WTC11 (cell line): ENCODE measurements at regions not wholly inside any gene's neighbourhood (a gene's known extent, or its start where the extent isn't known, plus 50 kb on each side); places are given as distances from the start of the nearest gene placed in this dataset.

Experiments
- ATAC-seq: fragments of 200-7000 bp; cut with Tn5 transposase; 2 replicates; pipeline ENCODE4 v1.10.0; 2021; ENCODE audit warnings: mild to moderate bottlenecking, moderate library complexity
- CTCF ChIA-PET: fragments of 300-600 bp; sonication (Branson Sonifier 250); formaldehyde crosslinking; loops from one replicate; lab custom pipeline; 2021; ENCODE audit warnings: antibody characterized with exemption; lab: Charles Lee
- POLR2A ChIA-PET: fragments of 350-600 bp; sonication (Branson Sonifier 250); formaldehyde crosslinking; loops from one replicate; lab custom pipeline; 2021; ENCODE audit warnings: antibody characterized with exemption; lab: Charles Lee
- DNase-seq: peaks from one replicate; pipeline ENCODE4 v3.0.0; 2021; ENCODE audit warnings: low spot score
- H3K27ac Mint-ChIP-seq: 2 replicates; pipeline ENCODE4 v1.8.0; 2021; ENCODE audit warnings: mixed read lengths
- H3K27me3 Mint-ChIP-seq: 2 replicates; pipeline ENCODE4 v1.8.0; 2021; ENCODE audit warnings: low read depth, mild to moderate bottlenecking, moderate library complexity, mixed read lengths
- H3K36me3 Mint-ChIP-seq: 2 replicates; pipeline ENCODE4 v1.8.0; 2021; ENCODE audit warnings: mixed read lengths
- H3K4me1 Mint-ChIP-seq: 2 replicates; pipeline ENCODE4 v1.8.0; 2022; ENCODE audit warnings: mixed read lengths
- H3K4me3 Mint-ChIP-seq: 2 replicates; pipeline ENCODE4 v1.8.0; 2021; ENCODE audit warnings: mild to moderate bottlenecking, moderate library complexity, mixed read lengths
- H3K9me3 Mint-ChIP-seq: 2 replicates; pipeline ENCODE4 v1.8.0; 2021; ENCODE audit warnings: mixed read lengths
- ATF1 ChIP-seq: sonication (generic); formaldehyde crosslinking; IDR thresholded peaks from 2 replicates; pipeline ENCODE4 v1.8.1; 2023; ENCODE audit warnings: mild to moderate bottlenecking, moderate library complexity, missing genetic modification reagents
- FOXJ3 ChIP-seq: sonication (generic); formaldehyde crosslinking; IDR thresholded peaks from 2 replicates; pipeline ENCODE4 v1.9.0; 2021; ENCODE audit warnings: missing genetic modification reagents, mild to moderate bottlenecking, borderline replicate concordance
- MXD4 ChIP-seq: fragments of 250-450 bp; sonication (Bioruptor Pico); IDR thresholded peaks from 2 replicates; pipeline ENCODE4 v1.8.0; 2021; ENCODE audit warnings: mild to moderate bottlenecking, moderate library complexity, borderline replicate concordance
- NFE2L1 ChIP-seq: sonication (generic); formaldehyde crosslinking; IDR thresholded peaks from 2 replicates; pipeline ENCODE4 v1.8.1; 2023; ENCODE audit warnings: missing genetic modification reagents
- NR2C2 ChIP-seq: sonication (generic); formaldehyde crosslinking; IDR thresholded peaks from 2 replicates; pipeline ENCODE4 v1.8.0; 2022; ENCODE audit warnings: mild to moderate bottlenecking, missing genetic modification reagents
- OVOL2 ChIP-seq: fragments of 250-450 bp; sonication (Bioruptor Pico); IDR thresholded peaks from 2 replicates; pipeline ENCODE4 v1.9.0; 2021; ENCODE audit warnings: mild to moderate bottlenecking, borderline replicate concordance
- RELA ChIP-seq: sonication (generic); formaldehyde crosslinking; IDR thresholded peaks from 2 replicates; pipeline ENCODE4 v1.8.1; 2022; ENCODE audit warnings: missing genetic modification reagents, mild to moderate bottlenecking, borderline replicate concordance
- ZNF121 ChIP-seq: sonication (generic); formaldehyde crosslinking; IDR thresholded peaks from 2 replicates; pipeline ENCODE4 v1.8.0; 2023; ENCODE audit warnings: missing genetic modification reagents
- ZNF138 ChIP-seq: sonication (generic); formaldehyde crosslinking; conservative IDR thresholded peaks from 2 replicates; pipeline ENCODE4 v1.8.1; 2022; ENCODE audit warnings: mild to moderate bottlenecking, moderate library complexity, missing genetic modification reagents
- TF ChIP-seq, protein P1 (sequence below): fragments of 200-600 bp; IDR thresholded peaks from 2 replicates; pipeline ENCODE4 v1.8.0; 2022; ENCODE audit warnings: antibody characterized with exemption
- TF ChIP-seq, protein P2 (sequence below): sonication (generic); formaldehyde crosslinking; IDR thresholded peaks from 2 replicates; pipeline ENCODE4 v1.8.1; 2023; ENCODE audit warnings: mild to moderate bottlenecking, missing genetic modification reagents, moderate library complexity
- TF ChIP-seq, protein P3 (sequence below): sonication (generic); formaldehyde crosslinking; IDR thresholded peaks from 2 replicates; pipeline ENCODE4 v1.8.0; 2022; ENCODE audit warnings: mild to moderate bottlenecking, missing genetic modification reagents
- TF ChIP-seq, protein P4 (sequence below): sonication (generic); formaldehyde crosslinking; IDR thresholded peaks from 2 replicates; pipeline ENCODE4 v1.8.1; 2023; ENCODE audit warnings: mild to moderate bottlenecking, missing genetic modification reagents
- TF ChIP-seq, protein P5 (sequence below): sonication (generic); formaldehyde crosslinking; conservative IDR thresholded peaks from 2 replicates; pipeline ENCODE4 v1.8.1; 2022; ENCODE audit warnings: mild to moderate bottlenecking, missing genetic modification reagents
- TF ChIP-seq, protein P6 (sequence below): fragments of 250-450 bp; sonication (Bioruptor Pico); IDR thresholded peaks from 2 replicates; pipeline ENCODE4 v2.1.2; 2022; ENCODE audit warnings: mild to moderate bottlenecking, moderate library complexity
- TF ChIP-seq, protein P7 (sequence below): sonication (generic); formaldehyde crosslinking; IDR thresholded peaks from 2 replicates; pipeline ENCODE4 v1.8.1; 2022; ENCODE audit warnings: low read depth, missing genetic modification reagents, borderline replicate concordance
- TF ChIP-seq, protein P8 (sequence below): sonication (generic); formaldehyde crosslinking; IDR thresholded peaks from 2 replicates; pipeline ENCODE4 v1.8.0; 2023; ENCODE audit warnings: mild to moderate bottlenecking, missing genetic modification reagents

- Mint-ChIP-seq H3K27ac (no peak overlapping the region), H3K4me3 (no peak overlapping the region), H3K4me1 (peaks cover 10% of the 10 kb centered on the region), H3K36me3 (peaks cover 11% of the 10 kb centered on the region; the same call in 1 of the 2 replicates)
- no peak for ATAC-seq
- POLR2A ChIA-PET: no interaction called here
- no peak for DNase-seq
- TF ChIP-seq ZNF121 (CRISPR knock-in tag) (no peak), OVOL2 (no peak), RELA (CRISPR knock-in tag) (no peak), ATF1 (CRISPR knock-in tag) (no peak)
- TF ChIP-seq, protein P1, sequence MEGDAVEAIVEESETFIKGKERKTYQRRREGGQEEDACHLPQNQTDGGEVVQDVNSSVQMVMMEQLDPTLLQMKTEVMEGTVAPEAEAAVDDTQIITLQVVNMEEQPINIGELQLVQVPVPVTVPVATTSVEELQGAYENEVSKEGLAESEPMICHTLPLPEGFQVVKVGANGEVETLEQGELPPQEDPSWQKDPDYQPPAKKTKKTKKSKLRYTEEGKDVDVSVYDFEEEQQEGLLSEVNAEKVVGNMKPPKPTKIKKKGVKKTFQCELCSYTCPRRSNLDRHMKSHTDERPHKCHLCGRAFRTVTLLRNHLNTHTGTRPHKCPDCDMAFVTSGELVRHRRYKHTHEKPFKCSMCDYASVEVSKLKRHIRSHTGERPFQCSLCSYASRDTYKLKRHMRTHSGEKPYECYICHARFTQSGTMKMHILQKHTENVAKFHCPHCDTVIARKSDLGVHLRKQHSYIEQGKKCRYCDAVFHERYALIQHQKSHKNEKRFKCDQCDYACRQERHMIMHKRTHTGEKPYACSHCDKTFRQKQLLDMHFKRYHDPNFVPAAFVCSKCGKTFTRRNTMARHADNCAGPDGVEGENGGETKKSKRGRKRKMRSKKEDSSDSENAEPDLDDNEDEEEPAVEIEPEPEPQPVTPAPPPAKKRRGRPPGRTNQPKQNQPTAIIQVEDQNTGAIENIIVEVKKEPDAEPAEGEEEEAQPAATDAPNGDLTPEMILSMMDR: no peak
- TF ChIP-seq, protein P2, sequence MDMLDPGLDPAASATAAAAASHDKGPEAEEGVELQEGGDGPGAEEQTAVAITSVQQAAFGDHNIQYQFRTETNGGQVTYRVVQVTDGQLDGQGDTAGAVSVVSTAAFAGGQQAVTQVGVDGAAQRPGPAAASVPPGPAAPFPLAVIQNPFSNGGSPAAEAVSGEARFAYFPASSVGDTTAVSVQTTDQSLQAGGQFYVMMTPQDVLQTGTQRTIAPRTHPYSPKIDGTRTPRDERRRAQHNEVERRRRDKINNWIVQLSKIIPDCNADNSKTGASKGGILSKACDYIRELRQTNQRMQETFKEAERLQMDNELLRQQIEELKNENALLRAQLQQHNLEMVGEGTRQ (CRISPR knock-in tag): no peak
- TF ChIP-seq, all 79 proteins: peak for 0
- Mint-ChIP-seq H3K27me3 (no peaks in the 10 kb centered on the region), H3K9me3 (peaks cover 29% of the 10 kb centered on the region)
- CTCF ChIA-PET: no interaction called here
These were observed 157.8 kb upstream of the PREP start for GRCh38 chr6:105560611-105561066.

DNA sequence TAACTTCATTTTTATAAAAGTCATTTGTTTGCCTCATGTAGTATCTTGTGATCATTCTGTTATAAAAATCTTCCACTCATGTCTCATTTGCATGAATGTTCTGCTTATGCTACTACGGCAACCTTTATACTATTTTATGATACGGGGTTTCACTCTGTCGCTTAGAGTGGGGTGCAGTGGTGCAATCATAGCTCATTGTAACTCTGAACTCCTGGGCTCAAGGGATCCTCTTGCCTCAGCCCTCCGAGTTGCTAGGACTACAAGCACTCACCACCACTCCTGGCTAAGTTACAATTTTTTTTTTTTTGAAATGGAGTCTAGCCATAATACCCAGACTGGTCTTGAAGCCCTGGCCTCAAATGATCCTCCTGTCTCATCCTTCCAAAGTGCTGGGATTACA lies 154.4 kb upstream of the PREP start:
- H3K4me3 Mint-ChIP-seq: no peak overlapping the region
- H3K4me1 Mint-ChIP-seq: no peaks in the 10 kb centered on the region
- TF ChIP-seq NFE2L1 (CRISPR knock-in tag) (no peak), NR2C2 (CRISPR knock-in tag) (no peak), RELA (CRISPR knock-in tag) (no peak), ZNF138 (CRISPR knock-in tag) (no peak)
- TF ChIP-seq, protein P3, sequence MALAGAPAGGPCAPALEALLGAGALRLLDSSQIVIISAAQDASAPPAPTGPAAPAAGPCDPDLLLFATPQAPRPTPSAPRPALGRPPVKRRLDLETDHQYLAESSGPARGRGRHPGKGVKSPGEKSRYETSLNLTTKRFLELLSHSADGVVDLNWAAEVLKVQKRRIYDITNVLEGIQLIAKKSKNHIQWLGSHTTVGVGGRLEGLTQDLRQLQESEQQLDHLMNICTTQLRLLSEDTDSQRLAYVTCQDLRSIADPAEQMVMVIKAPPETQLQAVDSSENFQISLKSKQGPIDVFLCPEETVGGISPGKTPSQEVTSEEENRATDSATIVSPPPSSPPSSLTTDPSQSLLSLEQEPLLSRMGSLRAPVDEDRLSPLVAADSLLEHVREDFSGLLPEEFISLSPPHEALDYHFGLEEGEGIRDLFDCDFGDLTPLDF (CRISPR knock-in tag): no peak
- TF ChIP-seq, protein P4, sequence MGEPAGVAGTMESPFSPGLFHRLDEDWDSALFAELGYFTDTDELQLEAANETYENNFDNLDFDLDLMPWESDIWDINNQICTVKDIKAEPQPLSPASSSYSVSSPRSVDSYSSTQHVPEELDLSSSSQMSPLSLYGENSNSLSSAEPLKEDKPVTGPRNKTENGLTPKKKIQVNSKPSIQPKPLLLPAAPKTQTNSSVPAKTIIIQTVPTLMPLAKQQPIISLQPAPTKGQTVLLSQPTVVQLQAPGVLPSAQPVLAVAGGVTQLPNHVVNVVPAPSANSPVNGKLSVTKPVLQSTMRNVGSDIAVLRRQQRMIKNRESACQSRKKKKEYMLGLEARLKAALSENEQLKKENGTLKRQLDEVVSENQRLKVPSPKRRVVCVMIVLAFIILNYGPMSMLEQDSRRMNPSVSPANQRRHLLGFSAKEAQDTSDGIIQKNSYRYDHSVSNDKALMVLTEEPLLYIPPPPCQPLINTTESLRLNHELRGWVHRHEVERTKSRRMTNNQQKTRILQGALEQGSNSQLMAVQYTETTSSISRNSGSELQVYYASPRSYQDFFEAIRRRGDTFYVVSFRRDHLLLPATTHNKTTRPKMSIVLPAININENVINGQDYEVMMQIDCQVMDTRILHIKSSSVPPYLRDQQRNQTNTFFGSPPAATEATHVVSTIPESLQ (CRISPR knock-in tag): no peak
- TF ChIP-seq, protein P2 (CRISPR knock-in tag): no peak
- TF ChIP-seq, protein P5, sequence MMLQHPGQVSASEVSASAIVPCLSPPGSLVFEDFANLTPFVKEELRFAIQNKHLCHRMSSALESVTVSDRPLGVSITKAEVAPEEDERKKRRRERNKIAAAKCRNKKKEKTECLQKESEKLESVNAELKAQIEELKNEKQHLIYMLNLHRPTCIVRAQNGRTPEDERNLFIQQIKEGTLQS (CRISPR knock-in tag): no peak
- TF ChIP-seq, all 79 proteins: peak for 0
- ChIA-PET POLR2A (no interaction called here), CTCF (no interaction called here)
- Mint-ChIP-seq H3K27me3 (no peaks in the 10 kb centered on the region), H3K9me3 (peaks cover 20% of the 10 kb centered on the region), H3K36me3 (0 out of 2 replicates have a peak, but pooled peaks cover 6% of the 10 kb centered on the region), H3K27ac (no peak overlapping the region)
- no peak for DNase-seq
- ATAC-seq: no peak

- Mint-ChIP-seq H3K27ac (no peak overlapping the region), H3K36me3 (0 out of 2 replicates have a peak, but pooled peaks cover 4% of the 10 kb centered on the region), H3K9me3 (peaks cover 11% of the 10 kb centered on the region), H3K4me3 (no peak overlapping the region), H3K4me1 (no peaks in the 10 kb centered on the region), H3K27me3 (no peaks in the 10 kb centered on the region)
- CTCF ChIA-PET: no interaction called here
- TF ChIP-seq, protein P6, sequence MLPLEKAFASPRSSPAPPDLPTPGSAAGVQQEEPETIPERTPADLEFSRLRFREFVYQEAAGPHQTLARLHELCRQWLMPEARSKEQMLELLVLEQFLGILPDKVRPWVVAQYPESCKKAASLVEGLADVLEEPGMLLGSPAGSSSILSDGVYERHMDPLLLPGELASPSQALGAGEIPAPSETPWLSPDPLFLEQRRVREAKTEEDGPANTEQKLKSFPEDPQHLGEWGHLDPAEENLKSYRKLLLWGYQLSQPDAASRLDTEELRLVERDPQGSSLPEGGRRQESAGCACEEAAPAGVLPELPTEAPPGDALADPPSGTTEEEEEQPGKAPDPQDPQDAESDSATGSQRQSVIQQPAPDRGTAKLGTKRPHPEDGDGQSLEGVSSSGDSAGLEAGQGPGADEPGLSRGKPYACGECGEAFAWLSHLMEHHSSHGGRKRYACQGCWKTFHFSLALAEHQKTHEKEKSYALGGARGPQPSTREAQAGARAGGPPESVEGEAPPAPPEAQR (CRISPR knock-in tag): no peak
- no peak for TF ChIP-seq FOXJ3 (CRISPR knock-in tag)
- no peak for TF ChIP-seq MXD4 (CRISPR knock-in tag)
- TF ChIP-seq, protein P7, sequence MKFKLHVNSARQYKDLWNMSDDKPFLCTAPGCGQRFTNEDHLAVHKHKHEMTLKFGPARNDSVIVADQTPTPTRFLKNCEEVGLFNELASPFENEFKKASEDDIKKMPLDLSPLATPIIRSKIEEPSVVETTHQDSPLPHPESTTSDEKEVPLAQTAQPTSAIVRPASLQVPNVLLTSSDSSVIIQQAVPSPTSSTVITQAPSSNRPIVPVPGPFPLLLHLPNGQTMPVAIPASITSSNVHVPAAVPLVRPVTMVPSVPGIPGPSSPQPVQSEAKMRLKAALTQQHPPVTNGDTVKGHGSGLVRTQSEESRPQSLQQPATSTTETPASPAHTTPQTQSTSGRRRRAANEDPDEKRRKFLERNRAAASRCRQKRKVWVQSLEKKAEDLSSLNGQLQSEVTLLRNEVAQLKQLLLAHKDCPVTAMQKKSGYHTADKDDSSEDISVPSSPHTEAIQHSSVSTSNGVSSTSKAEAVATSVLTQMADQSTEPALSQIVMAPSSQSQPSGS (CRISPR knock-in tag): no peak
- TF ChIP-seq, protein P8, sequence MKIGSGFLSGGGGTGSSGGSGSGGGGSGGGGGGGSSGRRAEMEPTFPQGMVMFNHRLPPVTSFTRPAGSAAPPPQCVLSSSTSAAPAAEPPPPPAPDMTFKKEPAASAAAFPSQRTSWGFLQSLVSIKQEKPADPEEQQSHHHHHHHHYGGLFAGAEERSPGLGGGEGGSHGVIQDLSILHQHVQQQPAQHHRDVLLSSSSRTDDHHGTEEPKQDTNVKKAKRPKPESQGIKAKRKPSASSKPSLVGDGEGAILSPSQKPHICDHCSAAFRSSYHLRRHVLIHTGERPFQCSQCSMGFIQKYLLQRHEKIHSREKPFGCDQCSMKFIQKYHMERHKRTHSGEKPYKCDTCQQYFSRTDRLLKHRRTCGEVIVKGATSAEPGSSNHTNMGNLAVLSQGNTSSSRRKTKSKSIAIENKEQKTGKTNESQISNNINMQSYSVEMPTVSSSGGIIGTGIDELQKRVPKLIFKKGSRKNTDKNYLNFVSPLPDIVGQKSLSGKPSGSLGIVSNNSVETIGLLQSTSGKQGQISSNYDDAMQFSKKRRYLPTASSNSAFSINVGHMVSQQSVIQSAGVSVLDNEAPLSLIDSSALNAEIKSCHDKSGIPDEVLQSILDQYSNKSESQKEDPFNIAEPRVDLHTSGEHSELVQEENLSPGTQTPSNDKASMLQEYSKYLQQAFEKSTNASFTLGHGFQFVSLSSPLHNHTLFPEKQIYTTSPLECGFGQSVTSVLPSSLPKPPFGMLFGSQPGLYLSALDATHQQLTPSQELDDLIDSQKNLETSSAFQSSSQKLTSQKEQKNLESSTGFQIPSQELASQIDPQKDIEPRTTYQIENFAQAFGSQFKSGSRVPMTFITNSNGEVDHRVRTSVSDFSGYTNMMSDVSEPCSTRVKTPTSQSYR (CRISPR knock-in tag): no peak
- POLR2A ChIA-PET: no interaction called here
- DNase-seq (no peak), ATAC-seq (no peak)
These were observed 150.3 kb upstream of the PREP start for GRCh38 chr6:105553171-105553570.
